H1 (cell line): ENCODE measurements at regions not wholly inside any gene's neighbourhood (a gene's known extent, or its start where the extent isn't known, plus 50 kb on each side); places are given as distances from the start of the nearest gene placed in this dataset.

Experiments
- CTCF ChIA-PET: fragments of 300-600 bp; sonication (Branson Sonifier 250); formaldehyde crosslinking; loops from one replicate; lab custom pipeline; 2021; ENCODE audit not compliant: partially characterized antibody; lab: Charles Lee
- POLR2A ChIA-PET: fragments of 300-600 bp; sonication (Branson Sonifier 250); formaldehyde crosslinking; loops from one replicate; lab custom pipeline; 2021; ENCODE audit warnings: inconsistent platforms; ENCODE audit not compliant: partially characterized antibody; lab: Charles Lee
- DNase-seq, 2 experiments: peaks; one replicate each; pipeline versions ENCODE4 v3.0.0 to v3.0.0-alpha.2; 2010 to 2022; ENCODE audit warnings: low spot score in 2 of 2, low read depth in 1 of 2, mixed read lengths in 1 of 2
- FAIRE-seq: peaks from 2 replicates; lab custom pipeline; 2011; peaks lifted over from hg19 to GRCh38; lab: Jason Lieb, UNC
- H2AFZ ChIP-seq: 2 replicates; pipeline ENCODE4 v1.8.1; 2012; ENCODE audit warnings: low read length, inconsistent platforms
- H2AK5ac ChIP-seq: 2 replicates; pipeline ENCODE4 v1.6.1; 2013; ENCODE audit warnings: low read depth, low read length
- H2BK120ac ChIP-seq: replicated peaks from 2 replicates; pipeline ENCODE3; 2013; ENCODE audit warnings: low read depth, low read length, inconsistent platforms
- H2BK12ac ChIP-seq: 2 replicates; pipeline ENCODE4 v1.6.1; 2013; ENCODE audit warnings: low read depth, low read length
- H2BK15ac ChIP-seq: 2 replicates; pipeline ENCODE4 v1.6.1; 2013; ENCODE audit warnings: low read length
- H2BK20ac ChIP-seq: 2 replicates; pipeline ENCODE4 v1.6.1; 2013; ENCODE audit warnings: low read length
- H2BK5ac ChIP-seq: 2 replicates; pipeline ENCODE4 v1.6.1; 2013; ENCODE audit warnings: low read depth, low read length
- H3K14ac ChIP-seq: 2 replicates; pipeline ENCODE4 v1.6.1; 2013; ENCODE audit warnings: inconsistent platforms; ENCODE audit not compliant: insufficient read length
- H3K18ac ChIP-seq: 2 replicates; pipeline ENCODE4 v1.6.1; 2013; ENCODE audit warnings: low read length; ENCODE audit errors: extremely low read depth
- H3K23ac ChIP-seq: 2 replicates; pipeline ENCODE4 v1.6.1; 2013; ENCODE audit warnings: inconsistent platforms; ENCODE audit not compliant: insufficient read length
- H3K23me2 ChIP-seq: 2 replicates; pipeline ENCODE4 v1.6.1; 2013; ENCODE audit warnings: low read depth, low read length
- H3K27ac ChIP-seq: 2 replicates; pipeline ENCODE4 v1.6.1; 2011; ENCODE audit warnings: low read depth, low read length, inconsistent platforms
- H3K27me3 ChIP-seq, 4 experiments: replicated peaks in 1 of 4; 1 replicate in 1 of 4; 2 replicates in 3 of 4; pipeline versions ENCODE4 v1.6.1 to v1.8.1; 2011 to 2013; ENCODE audit warnings: low read length in 3 of 4, mild to moderate bottlenecking in 3 of 4, inconsistent platforms in 2 of 4, mixed read lengths in 2 of 4, moderate library complexity in 1 of 4; ENCODE audit not compliant: control insufficient read depth in 3 of 4, insufficient read depth in 3 of 4; ENCODE audit errors: extremely low read depth in 1 of 4
- H3K36me3 ChIP-seq, 4 experiments: 2 replicates each; pipeline versions ENCODE4 v1.6.1 to v1.8.1; 2011 to 2013; ENCODE audit warnings: mild to moderate bottlenecking in 4 of 4, low read length in 3 of 4, moderate library complexity in 2 of 4, control low read depth in 1 of 4, inconsistent platforms in 1 of 4; ENCODE audit not compliant: insufficient read depth in 4 of 4, control insufficient read depth in 2 of 4
- H3K4ac ChIP-seq: replicated peaks from 2 replicates; pipeline ENCODE3; 2013; ENCODE audit warnings: low read length, low read depth, mixed read lengths, inconsistent platforms; ENCODE audit not compliant: insufficient read length
- H3K4me1 ChIP-seq, 4 experiments: replicated peaks in 1 of 4; 1 replicate in 1 of 4; 2 replicates in 3 of 4; pipeline versions ENCODE4 v1.6.1 to v1.8.1; 2011 to 2013; ENCODE audit warnings: low read length in 3 of 4, inconsistent platforms in 2 of 4, mixed read lengths in 1 of 4; ENCODE audit not compliant: insufficient read depth in 4 of 4, control insufficient read depth in 3 of 4
- H3K4me2 ChIP-seq, 2 experiments: 2 replicates each; pipeline versions ENCODE4 v1.6.1 to v1.8.1; 2011 to 2013; ENCODE audit warnings: low read depth in 2 of 2, low read length in 2 of 2, control low read depth in 1 of 2, inconsistent platforms in 1 of 2, mild to moderate bottlenecking in 1 of 2; ENCODE audit not compliant: insufficient read depth in 1 of 2
- H3K4me3 ChIP-seq, 4 experiments: fragments of 200-600, 300-600 bp in 1 of 4; sonication (generic), shearing (Covaris generic), sonication (Bioruptor Twin) in 1 of 4; 2 replicates each; pipeline versions ENCODE4 v1.5.1 to v1.8.1; 2011 to 2016; ENCODE audit warnings: low read length in 4 of 4, low read depth in 3 of 4, control low read depth in 2 of 4, inconsistent platforms in 2 of 4, mild to moderate bottlenecking in 2 of 4, mixed read lengths in 1 of 4, moderate library complexity in 1 of 4; ENCODE audit not compliant: insufficient read depth in 2 of 4; ENCODE audit errors: extremely low read depth in 1 of 4
- H3K56ac ChIP-seq: replicated peaks from 2 replicates; pipeline ENCODE3; 2013; ENCODE audit warnings: low read depth, mild to moderate bottlenecking, mixed read lengths, low read length, inconsistent platforms; ENCODE audit not compliant: insufficient read length
- H3K79me1 ChIP-seq: 2 replicates; pipeline ENCODE4 v1.6.1; 2013; ENCODE audit warnings: low read depth, low read length, control low read depth
- H3K79me2 ChIP-seq, 2 experiments: 2 replicates each; pipeline versions ENCODE4 v1.6.1 to v1.8.1; 2012 to 2013; ENCODE audit warnings: low read length in 2 of 2, mild to moderate bottlenecking in 2 of 2, inconsistent platforms in 1 of 2; ENCODE audit not compliant: insufficient read depth in 2 of 2, control insufficient read depth in 1 of 2
- H3K9ac ChIP-seq, 4 experiments: replicated peaks in 1 of 4; 1 replicate in 1 of 4; 2 replicates in 3 of 4; pipeline versions ENCODE4 v1.6.1 to v1.8.1; 2011 to 2013; ENCODE audit warnings: low read depth in 3 of 4, low read length in 3 of 4, control low read depth in 2 of 4, mild to moderate bottlenecking in 2 of 4, moderate library complexity in 2 of 4, inconsistent platforms in 1 of 4; ENCODE audit errors: extremely low read depth in 1 of 4
- H3K9me3 ChIP-seq, 2 experiments: 2 replicates each; pipeline versions ENCODE4 v1.6.1 to v1.8.1; 2012 to 2013; ENCODE audit warnings: mild to moderate bottlenecking in 2 of 2, moderate library complexity in 2 of 2, control low read depth in 1 of 2, inconsistent platforms in 1 of 2, low read depth in 1 of 2, low read length in 1 of 2, mixed read lengths in 1 of 2; ENCODE audit not compliant: insufficient read depth in 2 of 2
- H4K20me1 ChIP-seq, 2 experiments: replicated peaks in 1 of 2; 2 replicates each; pipeline versions ENCODE3 to v1.8.1; 2011 to 2013; ENCODE audit warnings: inconsistent platforms in 2 of 2, low read length in 2 of 2, mild to moderate bottlenecking in 1 of 2; ENCODE audit not compliant: insufficient read depth in 2 of 2, control insufficient read depth in 1 of 2
- H4K5ac ChIP-seq: 2 replicates; pipeline ENCODE4 v1.6.1; 2013; ENCODE audit warnings: low read length, low read depth, mixed read lengths, inconsistent platforms; ENCODE audit not compliant: insufficient read length
- H4K8ac ChIP-seq: 2 replicates; pipeline ENCODE4 v1.8.0; 2013; ENCODE audit warnings: mild to moderate bottlenecking, moderate library complexity, low read length, inconsistent platforms; ENCODE audit not compliant: insufficient read depth; ENCODE audit errors: extremely low read depth
- H4K91ac ChIP-seq: replicated peaks from 2 replicates; pipeline ENCODE3; 2013; ENCODE audit warnings: low read length, mixed read lengths, inconsistent platforms; ENCODE audit not compliant: insufficient read length
- KDM1A ChIP-seq: fragments of 200-600, 300-600 bp; sonication (generic); IDR thresholded peaks from 2 replicates; pipeline ENCODE4 v1.7.1; 2016; ENCODE audit warnings: mild to moderate bottlenecking, low read length, borderline replicate concordance
- RFX5 ChIP-seq: IDR thresholded peaks from 2 replicates; pipeline ENCODE4 v1.6.1; 2011; ENCODE audit warnings: low read depth, low read length, improper control_type of control experiment, borderline replicate concordance
- WGBS, 2 experiments: shearing (Covaris generic) in 1 of 2; methylation state at CpG; one replicate each; pipeline versions ENCODE4 v1.1.6 to v1.1.7; 2013 to 2015; ENCODE audit warnings: low lambda C conversion rate in 2 of 2, mixed read lengths in 2 of 2, inconsistent platforms in 1 of 2, low coverage in 1 of 2, missing lambda C conversion rate in 1 of 2; ENCODE audit not compliant: insufficient replicate concordance in 2 of 2, insufficient coverage in 1 of 2, insufficient read length in 1 of 2; ENCODE audit errors: extremely low coverage in 1 of 2, missing lambda C conversion rate in 1 of 2; 5-methylcytosine and 5-hydroxymethylcytosine counted together

DNA sequence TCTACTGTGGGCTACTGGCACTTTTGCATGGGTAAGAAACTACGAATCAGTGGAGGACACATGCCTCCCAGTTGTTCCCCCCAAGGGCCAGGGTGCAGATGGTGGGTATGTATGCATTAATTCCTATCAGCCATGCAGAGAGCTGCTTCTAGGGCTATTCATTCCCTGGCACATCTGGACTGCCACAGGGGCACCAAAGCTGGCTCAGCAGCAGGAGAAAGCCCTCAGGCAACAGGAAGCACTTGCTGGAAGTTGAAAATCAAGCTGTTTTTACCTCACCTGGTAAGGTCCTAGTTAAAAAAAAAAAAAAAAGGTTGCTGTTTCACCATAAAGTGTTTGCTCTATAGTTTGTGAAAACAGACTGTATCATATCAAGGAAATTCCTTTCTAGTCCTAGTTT lies 1342.6 kb downstream of the REEP3 start:
- POLR2A ChIA-PET = no interaction called here

More for the DNA sequence above, 1342.6 kb downstream of the REEP3 start:
- no peak for DNase-seq
- no peak for FAIRE-seq
- WGBS, 2 experiments = 79% methylated on average over 1 of the region's 1 CpG; no CpG with 5 or more reads in 1 of the 2 experiments
- Histone ChIP-seq H3K14ac (no peak overlapping the region), H3K9ac (no peak overlapping the region), H3K23ac (no peak overlapping the region), H2BK12ac (no peak overlapping the region), H2BK15ac (no peak overlapping the region), H3K18ac (no peak overlapping the region), H3K23me2 (no peaks in the 10 kb centered on the region), H4K91ac (no peak overlapping the region), H3K36me3 (no peaks in the 10 kb centered on the region), H2BK120ac (no peak overlapping the region), H4K5ac (no peak overlapping the region), H3K27me3 (no peaks in the 10 kb centered on the region), H3K4me1 (0 out of 7 replicates have a peak, but pooled peaks cover 0 to 5% (median 0%) of the 10 kb centered on the region in 4 experiments), H2AFZ (no peak overlapping the region), H2BK5ac (no peak overlapping the region), H3K9me3 (no peaks in the 10 kb centered on the region), H3K4ac (no peak overlapping the region), H3K56ac (no peak overlapping the region), H2AK5ac (no peak overlapping the region), H2BK20ac (no peak overlapping the region), H3K27ac (no peak overlapping the region), H4K20me1 (no peaks in the 10 kb centered on the region), H3K79me1 (no peaks in the 10 kb centered on the region), H4K8ac (no peak overlapping the region), H3K4me2 (no peak overlapping the region), H3K4me3 (no peak overlapping the region), H3K79me2 (no peaks in the 10 kb centered on the region)
- CTCF ChIA-PET = interaction anchor here (1.0 kb wide), 1 partner anchor 215 kb away, joined by 3 read pairs; no protein-coding TSS in a partner anchor
- TF ChIP-seq RFX5 (no peak), KDM1A (no peak)
- TF ChIP-seq, all 59 proteins: peak for 0
